GM18519 (cell line): ENCODE measurements at regions not wholly inside any gene's neighbourhood (a gene's known extent, or its start where the extent isn't known, plus 50 kb on each side); places are given as distances from the start of the nearest gene placed in this dataset.
"Not testable (repeated sequence)": the region's sequence is repeated elsewhere in the genome, so short reads cannot be mapped to it uniquely, and the experiment has no call there.

ENCODE experiments used
- ATAC-seq: cut with Tn5 transposase; IDR thresholded peaks from one replicate; pipeline ENCODE4 v1.9.1; 2021; ENCODE audit warnings: mild to moderate bottlenecking, moderate library complexity; ENCODE audit not compliant: unreplicated experiment, low FRiP score

GRCh38 chr7:3094701-3095445 is 51.2 kb upstream of the CARD11 start:
- ATAC-seq, result no peak

GRCh38 chr7:3097734-3098133 is 54.1 kb upstream of the CARD11 start:
- ATAC-seq, result no peak

- ATAC-seq, result no peak
These were observed 58.5 kb upstream of the CARD11 start for GRCh38 chr7:3102159-3102558.

GRCh38 chr7:3103614-3104398 is 60.1 kb upstream of the CARD11 start:
- no peak for ATAC-seq

GRCh38 chr7:3105856-3106255 is 62.2 kb upstream of the CARD11 start:
- ATAC-seq, result no peak

GRCh38 chr7:3106361-3106826 is 62.7 kb upstream of the CARD11 start:
- ATAC-seq, result no peak

GRCh38 chr7:3107228-3107763 is 63.6 kb upstream of the CARD11 start:
- no peak for ATAC-seq

- no peak for ATAC-seq
These were observed 64.4 kb upstream of the CARD11 start for GRCh38 chr7:3107889-3108570.

GRCh38 chr7:3109311-3109915 is 65.7 kb upstream of the CARD11 start:
- no peak for ATAC-seq

GRCh38 chr7:3112479-3113134 is 68.9 kb upstream of the CARD11 start:
- ATAC-seq, result no peak

- ATAC-seq, result no peak
These were observed 71.2 kb upstream of the CARD11 start for GRCh38 chr7:3114917-3115316.

- ATAC-seq, result no peak
These were observed 73.4 kb upstream of the CARD11 start for GRCh38 chr7:3117081-3117480.

- ATAC-seq, result no peak
These were observed 74.0 kb upstream of the CARD11 start for GRCh38 chr7:3117488-3118231.

- ATAC-seq, result not testable (repeated sequence)
These were observed 75.8 kb upstream of the CARD11 start for GRCh38 chr7:3119352-3119927.

GRCh38 chr7:3119963-3120362 is 76.3 kb upstream of the CARD11 start:
- no peak for ATAC-seq

- ATAC-seq, result no peak
These were observed 76.8 kb upstream of the CARD11 start for GRCh38 chr7:3120513-3120912.

GRCh38 chr7:3128857-3129490 is 85.3 kb upstream of the CARD11 start:
- no peak for ATAC-seq

- ATAC-seq, result no peak
These were observed 90.2 kb upstream of the CARD11 start for GRCh38 chr7:3133811-3134385.
